Muscle of leg (tissue), 3 donors: ENCODE measurements at regions not wholly inside any gene's neighbourhood (a gene's known extent, or its start where the extent isn't known, plus 50 kb on each side); places are given as distances from the start of the nearest gene placed in this dataset.
"Not testable (repeated sequence)": the region's sequence is repeated elsewhere in the genome, so short reads cannot be mapped to it uniquely, and the experiment has no call there.

Source experiments
- DNase-seq: peaks from one replicate; pipeline ENCODE4 v3.0.0; 2013
- H3K27ac ChIP-seq: one replicate; pipeline ENCODE4 v1.5.1; 2013; ENCODE audit warnings: mild to moderate bottlenecking, low read length, control low read depth
- H3K27me3 ChIP-seq: one replicate; pipeline ENCODE4 v1.6.1; 2013; ENCODE audit warnings: low read length; ENCODE audit not compliant: control insufficient read depth, insufficient read depth
- H3K36me3 ChIP-seq: one replicate; pipeline ENCODE4 v1.6.1; 2013; ENCODE audit warnings: low read length; ENCODE audit not compliant: control insufficient read depth, insufficient read depth
- H3K4me1 ChIP-seq: one replicate; pipeline ENCODE4 v1.6.1; 2013; ENCODE audit warnings: low read length; ENCODE audit not compliant: control insufficient read depth, insufficient read depth
- H3K4me3 ChIP-seq: one replicate; pipeline ENCODE4 v1.5.1; 2013; ENCODE audit warnings: low read length, control low read depth
- H3K9me3 ChIP-seq: replicated peaks from 2 replicates; pipeline ENCODE4 v1.6.1; 2013; ENCODE audit warnings: low read depth, low read length; ENCODE audit not compliant: control insufficient read depth
- WGBS: methylation state at CpG from one replicate; pipeline ENCODE4 v1.1.5; 2013; ENCODE audit warnings: missing lambda C conversion rate; ENCODE audit not compliant: insufficient coverage; 5-methylcytosine and 5-hydroxymethylcytosine counted together

GRCh38 chr13:78065141-78065540 is 146.5 kb upstream of the EDNRB start:
- Histone ChIP-seq H3K27me3 (no peaks in the 10 kb centered on the region), H3K4me1 (no peaks in the 10 kb centered on the region), H3K9me3 (no peaks in the 10 kb centered on the region), H3K4me3 (no peak overlapping the region), H3K27ac (no peak overlapping the region), H3K36me3 (no peaks in the 10 kb centered on the region)
- WGBS = 80% methylated on average over 1 of the region's 3 CpGs
- peak; percentile 62 for DNase-seq

- WGBS = 86% methylated on average over 4 of the region's 5 CpGs
Observed at GRCh38 chr13:78061806-78062205, 143.2 kb upstream of the EDNRB start.

GRCh38 chr13:78060966-78061365 is 142.3 kb upstream of the EDNRB start:
- 94% methylated on average over 2 of the region's 6 CpGs for WGBS
- no peaks in the 10 kb centered on the region for H3K27me3 ChIP-seq
- no peaks in the 10 kb centered on the region for H3K4me1 ChIP-seq
- no peaks in the 10 kb centered on the region for H3K36me3 ChIP-seq
- DNase-seq = no peak
- H3K4me3 ChIP-seq = no peak overlapping the region
- H3K9me3 ChIP-seq = no peaks in the 10 kb centered on the region
- no peak overlapping the region for H3K27ac ChIP-seq

More at GRCh38 chr13:78061806-78062205, 143.2 kb upstream of the EDNRB start:
- Histone ChIP-seq H3K9me3 (no peaks in the 10 kb centered on the region), H3K36me3 (no peaks in the 10 kb centered on the region), H3K27ac (no peak overlapping the region), H3K4me3 (no peak overlapping the region), H3K27me3 (no peaks in the 10 kb centered on the region), H3K4me1 (no peaks in the 10 kb centered on the region)
- no peak for DNase-seq

- not testable (repeated sequence) for H3K27ac ChIP-seq, H3K4me3 ChIP-seq, H3K9me3 ChIP-seq, H3K27me3 ChIP-seq, H3K4me1 ChIP-seq, H3K36me3 ChIP-seq, DNase-seq
- WGBS = 100% methylated on average over 1 of the region's 2 CpGs
Observed at GRCh38 chr13:78056865-78057264, 138.2 kb upstream of the EDNRB start.

- H3K27ac ChIP-seq = no peak overlapping the region
- no peaks in the 10 kb centered on the region for H3K4me1 ChIP-seq
- 25% methylated on average over 2 of the region's 3 CpGs for WGBS
- no peaks in the 10 kb centered on the region for H3K9me3 ChIP-seq
- DNase-seq = peak; percentile 79
- H3K4me3 ChIP-seq = no peak overlapping the region
- H3K36me3 ChIP-seq = no peaks in the 10 kb centered on the region
- H3K27me3 ChIP-seq = no peaks in the 10 kb centered on the region
Observed at GRCh38 chr13:78054157-78054556, 135.5 kb upstream of the EDNRB start.

- no CpG with 5 or more reads among the region's 1 CpG for WGBS
- no peaks in the 10 kb centered on the region for H3K4me1 ChIP-seq
- H3K36me3 ChIP-seq = no peaks in the 10 kb centered on the region
- H3K4me3 ChIP-seq = no peak overlapping the region
- no peak overlapping the region for H3K27ac ChIP-seq
- H3K9me3 ChIP-seq = no peaks in the 10 kb centered on the region
- no peak for DNase-seq
- no peaks in the 10 kb centered on the region for H3K27me3 ChIP-seq
Observed at GRCh38 chr13:78047151-78047550, 128.5 kb upstream of the EDNRB start.

GRCh38 chr13:78046331-78046730 is 127.7 kb upstream of the EDNRB start:
- no peaks in the 10 kb centered on the region for H3K4me1 ChIP-seq
- no peak for DNase-seq
- WGBS = no CpG with 5 or more reads among the region's 2 CpGs
- H3K4me3 ChIP-seq = no peak overlapping the region
- H3K9me3 ChIP-seq = no peaks in the 10 kb centered on the region
- H3K27ac ChIP-seq = peak overlapping the region; percentile 62
- H3K36me3 ChIP-seq = no peaks in the 10 kb centered on the region
- H3K27me3 ChIP-seq = no peaks in the 10 kb centered on the region

- H3K27ac ChIP-seq = peak overlapping the region; percentile 62
Observed at GRCh38 chr13:78045916-78046315, 127.3 kb upstream of the EDNRB start.

GRCh38 chr13:78041366-78041765 is 122.7 kb upstream of the EDNRB start:
- WGBS = 100% methylated on average over 2 of the region's 3 CpGs
- not testable (repeated sequence) for DNase-seq, H3K4me3 ChIP-seq, H3K36me3 ChIP-seq, H3K27me3 ChIP-seq, H3K27ac ChIP-seq, H3K4me1 ChIP-seq, H3K9me3 ChIP-seq

More at GRCh38 chr13:78045916-78046315, 127.3 kb upstream of the EDNRB start:
- no peaks in the 10 kb centered on the region for H3K9me3 ChIP-seq
- WGBS = no CpG with 5 or more reads among the region's 3 CpGs
- peak; percentile 91 for DNase-seq
- H3K4me1 ChIP-seq = no peaks in the 10 kb centered on the region
- no peak overlapping the region for H3K4me3 ChIP-seq
- H3K27me3 ChIP-seq = no peaks in the 10 kb centered on the region
- no peaks in the 10 kb centered on the region for H3K36me3 ChIP-seq

GRCh38 chr13:78040205-78040830 is 121.7 kb upstream of the EDNRB start:
- no peaks in the 10 kb centered on the region for H3K27me3 ChIP-seq
- DNase-seq = no peak
- no peak overlapping the region for H3K4me3 ChIP-seq
- WGBS = 75% methylated on average over 1 of the region's 4 CpGs
- no peak overlapping the region for H3K27ac ChIP-seq
- no peaks in the 10 kb centered on the region for H3K36me3 ChIP-seq
- H3K9me3 ChIP-seq = no peaks in the 10 kb centered on the region
- H3K4me1 ChIP-seq = no peaks in the 10 kb centered on the region

- Histone ChIP-seq H3K9me3 (no peaks in the 10 kb centered on the region), H3K27ac (peak overlapping the region; percentile 29), H3K4me3 (no peak overlapping the region), H3K27me3 (no peaks in the 10 kb centered on the region), H3K36me3 (no peaks in the 10 kb centered on the region), H3K4me1 (no peaks in the 10 kb centered on the region)
- peak; percentile 93 for DNase-seq
Observed at GRCh38 chr13:78036841-78037240, 118.2 kb upstream of the EDNRB start.
